GM12892 (cell line): ENCODE measurements at regions not wholly inside any gene's neighbourhood (a gene's known extent, or its start where the extent isn't known, plus 50 kb on each side); places are given as distances from the start of the nearest gene placed in this dataset.

Experiments used
- POLR2A ChIP-seq: IDR thresholded peaks from 2 replicates; pipeline ENCODE4 v1.6.1; 2011; ENCODE audit warnings: low read depth, low read length, control low read depth
- POLR2AphosphoS5 ChIP-seq: IDR thresholded peaks from 2 replicates; pipeline ENCODE4 v1.6.1; 2011; ENCODE audit warnings: low read depth, low read length, control low read depth
- TAF1 ChIP-seq: IDR thresholded peaks from 2 replicates; pipeline ENCODE4 v1.6.1; 2011; ENCODE audit warnings: low read depth, mild to moderate bottlenecking, control low read depth, low read length, borderline replicate concordance

DNA sequence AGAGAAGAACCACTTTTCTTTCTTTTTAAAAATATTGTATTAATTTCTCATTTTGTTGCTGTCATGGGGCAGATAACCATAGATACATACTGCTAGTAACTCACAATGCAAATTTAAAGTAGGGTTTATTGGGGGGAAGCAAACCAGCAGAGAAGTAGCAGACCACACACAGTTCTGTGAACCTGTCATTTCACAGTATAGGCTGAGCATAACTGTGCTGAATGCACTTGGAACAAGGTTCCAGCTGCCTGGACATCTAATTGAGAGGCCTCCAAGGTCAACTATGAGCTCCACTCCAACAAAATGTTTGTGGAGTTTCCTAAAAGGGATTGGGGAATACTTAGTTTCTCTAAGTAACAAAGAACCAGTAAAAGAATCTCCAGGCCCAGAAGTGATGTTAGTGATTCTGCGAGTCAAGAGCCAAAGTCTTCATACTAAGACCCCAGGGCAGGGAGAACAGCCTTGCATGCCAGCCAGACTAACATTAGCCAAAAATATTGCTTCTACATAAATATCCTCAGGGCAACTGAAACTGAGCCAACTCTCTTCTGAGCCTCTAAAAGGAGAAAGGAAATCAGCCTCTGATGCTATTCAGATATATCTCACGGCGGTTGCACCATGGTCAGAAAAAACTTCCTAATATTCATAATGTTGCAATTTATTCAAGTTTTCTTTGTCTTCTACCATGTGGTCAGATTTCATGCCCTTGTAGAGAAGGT lies 856.4 kb upstream of the ALCAM start:
- TF ChIP-seq POLR2AphosphoS5 (no peak), TAF1 (no peak), POLR2A (no peak)
